Thyroid gland (tissue), 4 donors: ENCODE measurements at regions not wholly inside any gene's neighbourhood (a gene's known extent, or its start where the extent isn't known, plus 50 kb on each side); places are given as distances from the start of the nearest gene placed in this dataset.

Experiments
- POLR2A ChIP-seq, 2 donors: fragments of 450-650 bp; IDR thresholded peaks; one replicate each; pipeline ENCODE4 v1.6.1; 2017; ENCODE audit warnings: antibody characterized with exemption in 2 of 2, mild to moderate bottlenecking in 2 of 2, moderate library complexity in 1 of 2
- TF ChIP-seq, protein P1 (sequence below), 6 experiments: fragments of 200-600 bp in 3 of 6; fragments of 450-650 bp in 3 of 6; sonication (generic) in 3 of 6; IDR thresholded peaks; one replicate each; pipeline ENCODE4 v1.5.1; 2016 to 2019; ENCODE audit warnings: antibody characterized with exemption in 6 of 6, mild to moderate bottlenecking in 2 of 6, inconsistent platforms in 1 of 6, moderate library complexity in 1 of 6

DNA sequence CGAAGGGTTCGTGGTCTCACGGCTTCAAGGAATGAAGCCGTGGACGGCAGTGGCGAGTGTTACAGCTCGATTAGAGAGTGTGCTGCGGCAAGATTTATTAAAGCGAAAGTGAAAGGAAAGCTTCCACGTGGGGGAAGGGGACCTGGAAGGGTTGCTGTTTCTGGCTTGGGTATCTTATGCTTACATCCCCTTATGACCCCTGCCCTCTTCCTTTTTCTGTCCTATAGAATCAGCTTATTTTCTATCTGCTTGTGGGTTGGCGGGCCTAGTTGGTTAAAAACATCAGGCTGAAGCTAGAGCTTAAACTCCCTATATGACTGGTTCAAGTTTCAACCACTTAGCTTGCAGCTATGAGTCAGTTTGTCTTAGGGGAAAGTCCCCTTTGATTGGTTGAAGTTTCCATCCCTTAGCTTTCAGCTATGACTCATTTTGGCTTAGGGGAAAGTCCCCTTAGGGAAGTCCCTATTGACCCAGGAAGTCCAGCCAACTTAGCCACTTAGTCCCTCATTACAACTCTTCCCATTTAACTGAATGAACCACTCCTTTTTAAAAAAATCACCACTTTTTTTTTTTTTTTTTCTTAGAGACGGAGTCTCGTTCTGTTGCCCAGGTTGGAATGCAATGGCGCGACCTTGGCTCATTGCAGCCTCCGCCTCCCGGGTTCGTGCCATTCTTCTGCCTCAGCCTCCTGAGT is 1494.7 kb upstream of the TMEM132C start:
- TF ChIP-seq, protein P1, sequence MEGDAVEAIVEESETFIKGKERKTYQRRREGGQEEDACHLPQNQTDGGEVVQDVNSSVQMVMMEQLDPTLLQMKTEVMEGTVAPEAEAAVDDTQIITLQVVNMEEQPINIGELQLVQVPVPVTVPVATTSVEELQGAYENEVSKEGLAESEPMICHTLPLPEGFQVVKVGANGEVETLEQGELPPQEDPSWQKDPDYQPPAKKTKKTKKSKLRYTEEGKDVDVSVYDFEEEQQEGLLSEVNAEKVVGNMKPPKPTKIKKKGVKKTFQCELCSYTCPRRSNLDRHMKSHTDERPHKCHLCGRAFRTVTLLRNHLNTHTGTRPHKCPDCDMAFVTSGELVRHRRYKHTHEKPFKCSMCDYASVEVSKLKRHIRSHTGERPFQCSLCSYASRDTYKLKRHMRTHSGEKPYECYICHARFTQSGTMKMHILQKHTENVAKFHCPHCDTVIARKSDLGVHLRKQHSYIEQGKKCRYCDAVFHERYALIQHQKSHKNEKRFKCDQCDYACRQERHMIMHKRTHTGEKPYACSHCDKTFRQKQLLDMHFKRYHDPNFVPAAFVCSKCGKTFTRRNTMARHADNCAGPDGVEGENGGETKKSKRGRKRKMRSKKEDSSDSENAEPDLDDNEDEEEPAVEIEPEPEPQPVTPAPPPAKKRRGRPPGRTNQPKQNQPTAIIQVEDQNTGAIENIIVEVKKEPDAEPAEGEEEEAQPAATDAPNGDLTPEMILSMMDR (IDR thresholded peaks at IDR 0.05) = no peak
- TF ChIP-seq POLR2A (IDR thresholded peaks at IDR 0.05) = no peak
